Daoy (cell line): ENCODE measurements at regions not wholly inside any gene's neighbourhood (a gene's known extent, or its start where the extent isn't known, plus 50 kb on each side); places are given as distances from the start of the nearest gene placed in this dataset.

Experiments used
- DNase-seq: peaks from one replicate; pipeline ENCODE4 v3.0.0-alpha.2; 2015; ENCODE audit warnings: low read depth

DNA sequence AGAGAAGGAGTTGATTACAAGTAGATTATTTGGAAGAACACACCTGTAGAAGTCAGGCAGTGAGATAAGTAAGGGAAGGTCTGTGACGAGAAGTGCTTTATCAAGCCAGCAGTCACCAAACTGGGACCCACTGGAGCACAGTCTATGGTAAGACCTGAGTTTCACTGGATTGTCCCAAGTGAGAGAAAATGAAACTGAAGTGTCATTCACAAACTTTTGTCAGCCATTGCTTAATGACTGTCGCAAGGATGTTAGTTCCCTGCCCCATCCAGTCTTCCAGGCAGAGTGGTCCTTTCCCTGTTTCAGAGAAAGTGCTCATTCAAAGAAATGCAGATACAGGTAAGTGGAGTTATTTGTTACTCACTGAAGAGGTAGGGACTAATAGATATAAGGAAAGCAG lies 728.0 kb upstream of the TENM4 start:
- no peak for DNase-seq

DNA sequence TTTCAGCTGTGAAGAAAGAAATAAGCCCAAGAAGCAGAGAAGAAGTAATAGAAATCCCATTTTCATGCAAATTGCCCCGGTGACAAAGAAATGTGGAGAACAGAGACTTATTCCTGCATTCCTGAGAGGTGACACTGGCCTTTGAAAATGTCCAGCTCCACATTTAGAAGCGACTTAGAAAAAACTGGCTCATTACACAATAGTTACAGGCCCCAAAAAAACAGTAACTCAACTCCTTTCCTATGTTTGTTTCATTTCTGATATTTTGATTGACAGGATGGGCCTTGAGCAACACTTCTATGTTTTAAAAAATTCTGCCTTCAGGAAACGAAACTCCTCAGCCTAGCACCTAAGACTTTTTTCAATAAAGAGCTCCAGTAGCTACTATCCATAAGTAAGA lies 726.9 kb upstream of the TENM4 start:
- no peak for DNase-seq

DNA sequence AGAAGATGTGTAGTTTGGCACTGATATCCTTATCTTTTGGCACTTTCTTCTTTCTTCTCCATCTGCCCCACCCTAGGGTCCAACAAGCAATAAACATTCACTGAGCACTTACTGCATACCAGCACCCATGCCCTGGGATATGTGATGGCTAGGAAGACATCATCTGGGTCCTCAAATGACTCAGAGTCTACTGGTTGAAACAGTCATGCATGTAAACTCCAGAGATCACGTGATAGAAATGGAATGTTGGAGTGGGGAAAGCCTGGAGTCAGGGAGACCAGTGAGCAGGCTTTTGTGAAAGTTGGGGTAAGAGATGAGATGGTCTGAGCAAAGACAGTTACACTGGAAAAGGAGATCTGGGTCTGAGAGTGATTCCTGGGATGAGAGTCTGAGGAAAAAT lies 724.9 kb upstream of the TENM4 start:
- DNase-seq, result no peak

DNA sequence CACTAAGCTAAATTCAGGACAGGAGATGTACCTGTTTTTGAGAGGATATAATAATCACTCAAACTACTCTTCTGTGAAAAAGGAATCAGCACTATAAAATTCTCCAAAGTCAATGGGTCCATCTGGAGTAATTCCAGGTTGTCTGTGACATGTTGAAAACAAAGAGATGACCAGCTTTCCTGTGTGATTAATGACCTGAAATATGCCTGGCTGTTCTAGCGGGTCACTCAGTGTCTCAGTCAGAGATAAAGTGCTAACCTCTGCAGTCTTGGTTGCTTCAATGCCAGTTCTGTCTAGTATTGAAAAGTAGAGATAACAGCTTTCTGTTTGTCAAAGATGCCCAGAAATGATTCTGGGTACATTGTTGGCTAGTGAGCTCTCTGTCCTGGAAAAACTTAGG lies 722.6 kb upstream of the TENM4 start:
- DNase-seq, result no peak

DNA sequence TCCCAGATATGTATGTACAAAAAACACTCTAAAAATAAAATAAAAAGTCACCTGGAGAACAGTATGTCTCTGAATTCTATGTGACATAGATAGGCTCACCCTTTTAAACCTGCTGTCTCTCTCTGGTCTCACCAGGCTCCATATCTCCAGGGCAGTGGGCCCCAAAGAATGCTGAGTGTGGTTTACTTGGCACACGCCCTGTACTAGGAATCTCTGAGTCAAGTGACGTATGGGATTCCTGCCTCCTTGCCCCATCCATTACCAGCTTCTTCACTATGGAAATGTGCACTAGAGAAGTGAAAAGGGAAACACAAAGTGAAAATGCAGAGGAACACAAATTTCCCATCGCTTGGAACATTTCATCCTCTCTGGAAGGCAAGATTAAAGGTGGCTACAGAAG lies 722.2 kb upstream of the TENM4 start:
- peak; percentile 44 for DNase-seq

DNA sequence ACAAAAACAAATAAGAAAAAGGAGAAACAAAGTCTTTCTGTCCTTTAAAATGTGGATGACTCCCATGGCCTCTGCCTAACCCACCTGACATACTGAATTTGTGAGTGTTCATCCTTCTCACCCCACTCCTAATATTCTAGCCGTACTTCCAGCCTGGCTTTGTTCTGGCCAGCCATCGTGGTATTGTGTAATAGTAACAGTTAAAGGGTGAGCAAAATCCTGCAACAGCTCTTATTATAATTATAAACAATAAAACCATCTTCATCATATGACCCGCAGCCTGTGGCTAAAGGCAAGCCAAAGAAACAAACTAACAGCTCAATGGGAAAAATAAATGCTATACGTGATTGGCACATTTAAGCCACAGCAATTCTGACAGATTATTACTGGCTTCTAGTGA lies 721.6 kb upstream of the TENM4 start:
- no peak for DNase-seq

DNA sequence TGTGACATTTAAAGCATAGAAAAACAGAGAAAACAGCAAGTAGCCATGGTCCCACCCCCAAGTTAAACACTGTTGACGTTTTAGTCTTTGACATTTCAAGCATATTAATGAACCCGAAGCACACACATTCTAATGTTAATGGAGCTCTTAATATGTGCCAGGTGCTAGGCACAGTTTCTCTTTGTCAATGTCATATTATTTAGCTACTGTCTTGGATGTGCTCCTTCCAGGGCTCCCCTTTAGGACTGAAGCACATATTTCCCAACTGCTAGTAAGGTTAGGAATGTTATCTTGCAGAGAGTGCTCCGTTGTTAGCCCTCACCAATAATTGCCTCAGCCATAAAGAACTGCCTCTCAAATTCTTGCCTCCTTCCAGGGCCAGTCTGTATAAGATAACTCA lies 716.6 kb upstream of the TENM4 start:
- no peak for DNase-seq

DNA sequence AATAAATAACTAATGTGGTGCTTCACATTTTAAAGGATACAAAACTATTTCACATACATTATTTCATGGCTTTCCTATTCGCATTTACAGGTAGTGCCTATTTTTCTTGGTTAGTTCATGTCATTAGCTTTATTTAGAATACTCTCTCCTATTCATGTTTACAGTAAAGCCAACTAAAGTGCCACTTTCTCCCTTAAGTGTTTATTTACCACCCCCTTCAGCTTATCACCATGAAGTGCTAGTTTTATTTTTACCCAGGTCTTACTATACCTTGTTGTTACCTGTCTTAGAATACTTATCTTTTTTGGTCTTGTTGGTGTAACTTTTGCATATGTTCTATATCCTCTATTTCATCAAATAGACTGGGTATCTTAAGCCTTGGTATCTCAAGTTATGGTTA lies 715.2 kb upstream of the TENM4 start:
- no peak for DNase-seq

DNA sequence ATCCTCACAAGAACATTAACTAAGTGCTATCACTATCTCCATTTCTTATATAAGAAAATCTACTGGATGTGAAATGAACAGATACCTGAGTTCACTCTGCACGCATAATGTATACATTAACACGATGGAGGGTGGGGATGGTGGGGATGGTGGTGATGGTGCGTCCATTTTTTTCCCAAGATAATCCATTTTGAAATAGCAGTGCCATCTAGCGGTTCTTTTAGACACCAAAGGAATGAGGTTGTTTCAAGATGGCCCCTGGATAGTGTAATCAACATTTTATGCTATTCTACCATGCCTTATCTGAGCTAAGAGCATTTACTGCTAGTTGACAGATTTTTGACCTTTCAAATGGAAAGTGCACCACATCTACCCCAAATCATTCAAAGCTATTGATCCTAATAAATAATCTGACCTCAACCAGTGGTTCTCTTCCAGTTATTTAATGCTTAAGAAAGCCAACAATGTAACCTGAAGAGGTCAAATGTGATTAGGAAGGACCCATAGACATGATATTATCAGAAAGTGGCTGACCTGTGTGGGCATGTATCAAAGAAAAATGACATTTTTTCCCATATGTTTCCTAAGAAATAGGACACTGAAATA lies 714.7 kb upstream of the TENM4 start:
- peak; percentile 2 for DNase-seq

DNA sequence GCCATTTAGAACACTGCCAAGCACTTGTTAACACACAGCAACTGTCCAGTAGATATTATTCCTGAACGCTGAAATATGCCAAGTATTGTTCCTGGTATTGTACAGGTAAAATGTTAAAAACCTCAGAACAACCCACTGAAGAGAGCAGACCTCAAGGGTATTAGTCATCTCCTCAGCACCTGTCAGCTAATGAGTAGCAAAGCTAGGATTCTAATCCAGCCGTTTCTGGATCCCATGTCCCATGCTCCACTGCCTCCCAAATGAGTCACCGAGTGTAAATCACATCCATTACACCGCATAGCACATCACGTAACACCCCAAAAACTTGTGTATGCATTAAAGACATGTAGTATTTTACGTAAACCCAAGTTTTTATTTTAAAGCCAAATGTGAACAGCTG lies 705.4 kb upstream of the TENM4 start:
- peak; percentile 36 for DNase-seq

DNA sequence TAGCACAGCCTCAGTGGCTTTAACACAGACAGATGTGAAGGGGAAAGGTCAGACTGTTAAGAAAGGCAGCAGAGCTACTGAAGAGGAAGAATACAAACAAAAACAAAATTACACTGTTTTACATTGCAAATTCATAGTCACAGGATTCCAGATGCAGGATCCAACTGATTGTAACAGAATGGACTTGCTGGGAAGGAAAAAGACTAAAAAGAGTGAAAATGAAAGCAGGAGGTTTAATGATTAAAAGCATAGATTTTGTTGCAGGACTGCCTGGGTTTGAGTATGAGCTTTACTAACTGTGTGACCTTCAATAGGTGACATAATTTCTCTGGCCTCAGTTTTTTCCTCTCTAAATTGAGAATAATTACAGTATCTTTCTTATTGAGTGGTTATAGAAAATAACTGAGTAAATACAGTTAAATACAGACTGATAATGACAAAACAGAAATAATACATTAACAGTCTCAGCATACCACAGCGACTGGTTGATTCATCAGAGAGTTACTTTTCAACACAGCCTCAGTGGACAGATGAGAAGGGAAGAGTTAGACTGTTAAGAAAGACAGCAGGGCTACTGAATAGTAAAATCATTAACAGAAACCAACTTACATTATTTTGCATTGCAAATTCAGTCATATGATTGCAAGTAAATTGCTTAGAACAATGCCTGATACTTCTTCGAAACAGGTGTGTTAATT lies 704.2 kb upstream of the TENM4 start:
- no peak for DNase-seq

DNA sequence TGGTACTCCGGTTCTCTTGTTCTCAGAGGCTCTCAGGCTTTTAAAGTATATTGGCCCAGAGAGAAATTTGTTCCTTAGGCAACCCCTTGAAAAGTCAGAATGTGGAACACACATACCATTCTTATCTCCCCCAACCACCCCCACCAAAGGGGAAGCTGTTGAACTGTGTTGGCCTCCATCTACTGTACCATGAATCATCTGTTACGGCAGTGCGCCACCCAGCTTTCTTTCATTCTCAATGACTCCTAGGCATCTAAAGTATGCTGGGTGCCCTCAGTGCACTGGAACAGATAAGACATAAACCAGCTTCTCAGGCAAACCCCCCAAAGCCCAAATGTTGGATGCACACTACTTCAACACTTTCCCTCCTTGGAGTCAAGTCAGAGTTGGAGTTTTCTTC lies 696.2 kb upstream of the TENM4 start:
- DNase-seq, result peak; percentile 11

DNA sequence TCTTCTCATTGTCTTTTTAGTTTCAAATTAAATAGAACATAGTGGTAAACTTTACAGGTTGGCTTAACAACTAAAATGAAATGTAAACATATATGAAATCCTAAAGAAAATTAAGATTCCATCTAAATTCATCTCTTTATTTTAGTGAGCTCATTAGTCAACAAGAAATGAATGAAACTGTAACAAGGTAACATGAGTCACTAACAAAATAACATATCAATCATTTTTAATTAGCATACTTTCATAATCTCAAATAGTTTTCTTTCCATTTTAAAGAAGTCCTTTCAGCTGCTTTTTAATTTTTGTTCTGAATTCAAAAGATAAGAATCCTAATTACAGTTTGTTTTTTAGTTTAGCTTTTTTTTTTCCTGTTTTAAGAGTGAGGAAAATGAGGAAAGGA lies 688.6 kb upstream of the TENM4 start:
- DNase-seq, result no peak

DNA sequence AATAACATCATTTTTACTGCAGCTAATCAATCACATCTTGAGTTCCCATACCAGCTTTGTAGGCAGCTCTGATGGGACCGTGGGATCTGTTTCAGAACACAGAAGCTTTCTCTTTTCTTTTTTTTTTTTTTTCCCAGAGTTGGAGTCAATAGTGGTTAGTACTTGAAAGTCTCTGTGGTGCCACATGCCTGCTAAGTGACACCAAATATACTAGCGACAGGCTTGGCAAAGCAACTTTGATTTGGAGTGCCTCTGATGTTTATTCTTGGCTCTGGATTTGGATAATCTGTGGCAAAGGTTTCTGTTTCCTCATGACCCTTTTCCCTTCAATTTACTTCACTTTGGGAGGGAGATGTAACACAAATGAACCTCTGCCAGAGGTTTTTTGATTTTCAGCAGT lies 681.4 kb upstream of the TENM4 start:
- DNase-seq, result no peak

DNA sequence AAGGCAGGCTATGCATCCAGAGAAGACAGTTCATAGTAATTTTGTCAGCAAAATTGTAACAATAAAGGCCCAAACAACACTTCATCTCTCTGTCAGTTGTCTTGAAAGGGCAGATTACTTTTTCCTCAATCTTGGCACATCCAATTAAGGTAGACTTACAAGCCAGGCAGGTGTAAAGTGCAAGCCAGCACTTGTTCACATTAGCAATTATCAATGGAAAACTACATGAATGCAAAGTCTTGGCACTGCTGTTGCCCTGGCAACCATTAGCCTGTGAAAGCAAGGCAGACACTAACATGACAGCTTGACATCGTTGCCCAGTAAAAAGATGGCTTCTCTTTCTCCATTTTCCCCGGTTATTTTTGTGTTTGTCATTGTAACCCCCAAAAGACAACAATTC lies 677.2 kb upstream of the TENM4 start:
- DNase-seq, result no peak

DNA sequence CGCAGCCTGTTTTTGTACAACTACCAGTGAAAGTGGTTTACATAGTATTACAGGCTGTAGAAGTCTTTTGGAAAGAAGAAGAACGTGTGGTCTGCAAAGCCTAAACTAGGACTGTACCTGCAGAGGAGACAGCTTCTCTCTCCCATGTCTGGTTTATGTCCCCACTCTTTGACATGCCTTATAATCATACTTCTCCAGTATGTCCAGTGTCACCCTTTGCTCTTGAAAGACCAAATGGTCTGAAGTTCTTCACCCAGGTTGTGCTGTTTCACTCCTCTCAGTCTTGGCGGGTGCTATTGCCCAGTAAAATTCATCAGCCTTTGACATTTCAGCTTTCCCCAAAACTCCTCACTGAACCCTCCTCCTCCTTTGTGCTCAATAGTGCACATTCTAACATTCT lies 676.0 kb upstream of the TENM4 start:
- no peak for DNase-seq

DNA sequence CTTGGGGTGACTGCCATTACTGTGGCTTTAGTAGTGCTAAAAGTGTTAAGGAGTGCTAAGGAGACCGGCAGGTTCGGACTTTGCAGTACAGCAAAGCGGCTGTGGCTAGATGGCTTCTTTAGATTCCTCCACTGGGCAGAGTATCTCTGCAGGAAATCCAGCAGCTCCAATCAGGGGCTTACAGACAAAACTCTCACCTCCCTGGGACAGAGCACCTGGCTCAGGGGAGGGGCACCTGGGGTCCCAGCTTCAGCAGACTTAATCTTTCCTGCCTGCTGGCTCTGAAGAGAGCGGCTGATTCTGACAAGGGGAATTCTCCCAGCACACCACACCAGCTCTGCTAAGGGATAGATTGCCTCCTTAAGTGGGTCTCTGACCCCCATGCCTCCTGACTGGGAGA lies 668.8 kb upstream of the TENM4 start:
- no peak for DNase-seq

DNA sequence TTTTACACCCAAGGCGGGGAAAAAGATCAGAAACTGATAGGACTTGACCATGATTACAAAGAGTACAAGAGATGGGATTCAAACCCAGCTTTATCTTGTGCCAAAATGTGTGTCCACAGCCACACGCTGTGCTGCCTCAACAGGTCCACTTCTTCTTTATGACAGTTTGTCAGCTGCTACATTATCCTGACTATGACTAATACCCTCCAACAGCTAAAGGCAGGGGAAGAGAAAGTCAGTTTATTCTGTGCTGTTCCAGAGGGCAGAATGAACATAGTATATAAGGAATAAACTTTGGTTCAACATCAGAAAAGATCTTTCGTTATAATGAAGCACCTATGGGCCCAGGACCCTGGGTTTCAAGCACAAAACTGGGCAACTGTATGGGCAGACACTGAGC lies 668.2 kb upstream of the TENM4 start:
- no peak for DNase-seq

DNA sequence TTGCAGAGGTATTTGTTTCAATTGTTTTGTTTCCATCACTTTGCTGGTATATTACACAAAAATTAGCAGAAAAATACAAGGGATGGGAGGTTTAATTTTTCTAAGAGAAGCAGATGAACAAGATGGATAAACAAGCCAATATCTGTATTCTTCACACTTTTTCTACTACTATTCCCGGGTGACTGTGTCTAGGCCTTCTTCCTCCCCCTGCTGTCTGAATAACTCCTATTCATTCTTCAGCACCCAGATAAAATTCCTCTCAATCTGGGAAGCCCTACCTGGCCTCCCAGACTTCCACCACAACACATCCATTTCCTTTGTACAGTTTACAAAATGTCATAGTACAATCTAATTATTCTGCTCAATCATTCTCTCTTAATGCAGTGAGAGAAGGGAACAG lies 666.6 kb upstream of the TENM4 start:
- no peak for DNase-seq

DNA sequence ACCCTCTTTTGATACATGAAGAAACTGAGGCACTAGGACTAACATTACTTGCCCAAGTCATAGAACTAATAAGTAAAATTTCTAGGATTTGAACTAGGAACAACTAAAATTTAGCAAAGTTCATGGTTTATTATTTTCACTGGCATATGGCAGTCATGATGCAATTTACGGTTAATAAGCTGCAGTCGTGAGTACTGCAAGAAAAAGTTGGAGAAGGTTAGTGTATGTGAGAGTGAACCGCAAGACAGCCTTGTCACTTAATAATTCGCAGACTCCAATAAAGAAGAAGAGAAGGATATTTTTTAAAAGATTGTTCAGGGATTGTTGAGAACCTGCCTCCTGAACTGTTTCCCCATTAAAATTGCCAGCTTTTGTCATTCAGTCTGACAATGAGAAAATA lies 663.4 kb upstream of the TENM4 start:
- no peak for DNase-seq

DNA sequence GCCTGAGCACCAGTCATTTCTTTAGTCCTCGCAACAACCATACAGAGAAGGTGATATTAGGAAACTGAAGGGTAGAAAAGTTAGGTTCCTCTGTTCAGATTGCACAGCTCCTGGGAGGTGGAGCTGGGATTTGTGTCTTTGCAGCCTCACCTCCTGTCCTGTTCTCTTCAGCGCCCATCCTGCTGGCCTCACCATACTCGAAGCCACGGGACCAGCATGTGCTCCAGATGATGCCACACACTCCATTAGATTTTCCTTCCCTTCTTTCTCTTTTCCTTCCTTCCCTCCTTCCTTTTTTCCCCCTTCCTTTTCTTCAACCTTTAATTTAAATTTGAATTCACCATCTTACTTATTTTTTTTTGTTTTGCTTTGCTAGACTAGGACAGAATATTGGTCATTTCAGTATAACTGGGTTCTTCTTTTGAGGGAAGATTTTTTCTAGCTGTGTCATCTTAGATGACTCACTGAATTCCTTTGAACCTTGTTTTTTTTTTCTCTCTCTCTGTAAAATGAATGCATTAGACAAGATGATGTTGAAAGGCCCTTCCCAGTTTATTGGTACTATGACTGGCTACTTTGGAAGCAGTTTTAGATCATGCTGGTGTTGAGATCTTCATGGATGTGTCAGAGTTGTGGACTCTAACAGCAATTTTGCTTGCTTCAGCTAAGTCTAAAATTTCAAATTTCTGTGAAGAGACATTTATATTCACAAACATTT lies 662.5 kb upstream of the TENM4 start:
- DNase-seq, result peak; percentile 26

DNA sequence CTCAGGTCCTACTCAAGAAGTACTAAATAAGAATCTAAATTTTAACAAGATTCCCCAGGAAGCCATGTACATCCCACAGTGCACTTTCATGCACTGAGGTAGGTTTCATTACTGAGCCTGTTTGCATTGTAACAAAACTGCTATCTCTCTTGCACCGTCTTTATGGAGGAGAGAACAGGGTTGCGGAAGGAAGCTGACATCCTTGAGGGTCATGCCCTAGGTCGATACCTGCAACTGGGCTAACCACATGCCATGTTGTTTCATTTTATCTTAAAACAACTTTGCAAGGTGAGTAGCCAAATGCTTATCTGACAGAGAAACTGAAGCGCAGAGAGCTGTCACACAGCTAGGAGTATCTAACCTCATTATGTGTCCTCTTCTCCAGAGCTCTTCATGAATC lies 656.3 kb upstream of the TENM4 start:
- DNase-seq, result no peak

DNA sequence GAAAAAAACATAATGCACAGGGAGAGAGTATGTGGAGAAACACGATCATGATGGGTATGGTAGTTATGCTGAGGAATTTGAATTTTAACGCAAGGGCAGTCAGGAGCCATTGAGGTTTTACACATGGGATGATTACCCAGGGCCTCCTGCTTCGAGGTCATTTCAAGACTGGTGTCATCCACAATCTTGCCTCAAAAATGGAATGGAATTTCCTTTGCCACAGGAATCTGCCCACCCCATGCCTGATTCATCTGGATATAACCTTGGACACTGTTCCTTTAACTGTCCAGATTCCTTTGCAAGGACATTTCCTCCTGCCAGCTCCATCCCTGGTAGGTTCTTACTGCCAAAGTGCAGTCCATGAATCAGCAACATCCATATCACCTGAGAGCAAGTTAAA lies 655.9 kb upstream of the TENM4 start:
- DNase-seq, result peak; percentile 18
